LNCaP clone FGC (cell line): ENCODE measurements at regions not wholly inside any gene's neighbourhood (a gene's known extent, or its start where the extent isn't known, plus 50 kb on each side); places are given as distances from the start of the nearest gene placed in this dataset.

Experiments
- DNase-seq: peaks from one replicate; pipeline ENCODE4 v3.0.0-alpha.2; 2011; ENCODE audit warnings: low read depth
- H3K4me3 ChIP-seq: 2 replicates; pipeline ENCODE4 v1.5.1; 2011; ENCODE audit warnings: mild to moderate bottlenecking, low read depth, low read length, control low read depth
- TF ChIP-seq, protein P1 (sequence below): IDR thresholded peaks from 2 replicates; pipeline ENCODE4 v1.5.1; 2012; ENCODE audit warnings: mild to moderate bottlenecking; ENCODE audit not compliant: control insufficient read depth, insufficient read depth; ENCODE audit errors: extremely low read depth

DNA sequence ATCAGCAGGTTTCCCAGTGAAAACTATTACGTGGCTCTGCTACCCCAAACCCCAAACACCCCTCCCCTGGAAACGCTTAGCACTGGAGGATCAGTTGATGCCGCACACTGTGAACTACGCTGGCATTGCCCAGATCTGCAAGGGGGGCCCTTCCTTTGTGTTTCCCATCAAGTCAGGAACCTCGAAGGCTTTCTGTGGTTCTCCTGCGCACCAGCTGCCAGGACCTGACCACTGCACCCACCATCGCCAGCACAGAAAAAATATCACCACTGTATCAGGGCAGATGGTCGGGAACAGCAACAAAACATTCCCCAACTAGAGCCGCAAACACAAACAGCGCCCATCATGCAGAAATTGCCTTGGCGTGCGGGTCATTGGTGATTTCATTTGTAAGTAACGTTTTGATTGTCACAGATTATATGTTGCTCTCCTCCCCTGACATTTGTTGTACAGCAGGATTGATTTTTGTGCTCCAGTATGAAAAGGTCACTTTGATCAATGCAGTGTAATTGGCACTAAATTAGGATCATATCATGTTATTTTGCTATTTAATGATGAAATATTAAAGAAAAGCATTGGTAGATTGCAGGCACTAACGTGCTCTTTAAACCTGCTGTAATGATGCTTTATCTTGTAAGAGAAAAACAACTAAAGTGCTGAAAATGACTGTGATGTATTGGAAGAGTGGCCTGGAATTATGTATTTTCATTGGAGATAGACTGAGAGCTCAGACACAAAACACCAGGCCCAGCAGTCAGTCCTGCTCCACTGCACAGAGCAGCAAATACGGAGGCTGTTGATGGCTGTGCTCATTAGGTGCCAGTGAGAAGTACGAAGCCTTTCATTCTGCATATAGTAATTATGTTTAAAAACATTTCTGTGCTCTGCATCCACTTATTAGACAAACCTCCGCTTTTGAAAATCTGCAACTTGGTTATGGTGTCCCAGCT, 833.2 kb upstream of the SALL3 start:
- H3K4me3 ChIP-seq: no peak overlapping the region
- DNase-seq: no peak
- TF ChIP-seq, protein P1, sequence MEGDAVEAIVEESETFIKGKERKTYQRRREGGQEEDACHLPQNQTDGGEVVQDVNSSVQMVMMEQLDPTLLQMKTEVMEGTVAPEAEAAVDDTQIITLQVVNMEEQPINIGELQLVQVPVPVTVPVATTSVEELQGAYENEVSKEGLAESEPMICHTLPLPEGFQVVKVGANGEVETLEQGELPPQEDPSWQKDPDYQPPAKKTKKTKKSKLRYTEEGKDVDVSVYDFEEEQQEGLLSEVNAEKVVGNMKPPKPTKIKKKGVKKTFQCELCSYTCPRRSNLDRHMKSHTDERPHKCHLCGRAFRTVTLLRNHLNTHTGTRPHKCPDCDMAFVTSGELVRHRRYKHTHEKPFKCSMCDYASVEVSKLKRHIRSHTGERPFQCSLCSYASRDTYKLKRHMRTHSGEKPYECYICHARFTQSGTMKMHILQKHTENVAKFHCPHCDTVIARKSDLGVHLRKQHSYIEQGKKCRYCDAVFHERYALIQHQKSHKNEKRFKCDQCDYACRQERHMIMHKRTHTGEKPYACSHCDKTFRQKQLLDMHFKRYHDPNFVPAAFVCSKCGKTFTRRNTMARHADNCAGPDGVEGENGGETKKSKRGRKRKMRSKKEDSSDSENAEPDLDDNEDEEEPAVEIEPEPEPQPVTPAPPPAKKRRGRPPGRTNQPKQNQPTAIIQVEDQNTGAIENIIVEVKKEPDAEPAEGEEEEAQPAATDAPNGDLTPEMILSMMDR: no peak

DNA sequence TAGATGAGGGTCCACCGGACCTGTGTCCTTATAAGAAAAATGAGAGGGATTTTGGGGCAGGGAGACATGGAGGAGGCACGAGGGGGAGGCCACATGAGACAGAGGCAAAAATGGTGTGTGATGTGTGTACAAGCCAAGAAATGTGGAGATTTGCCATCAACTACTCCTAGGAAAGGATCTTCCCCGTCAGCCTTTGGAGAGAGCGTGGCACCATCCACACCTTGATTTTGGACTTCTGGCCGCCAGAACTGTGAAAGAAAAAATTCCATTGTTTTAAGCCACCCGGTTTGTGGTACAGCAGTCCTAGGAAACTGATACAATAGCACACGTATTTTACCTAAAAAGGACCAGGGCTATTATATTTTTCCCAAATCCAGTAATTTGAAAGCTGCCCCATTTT, 829.0 kb upstream of the SALL3 start:
- DNase-seq: no peak
- TF ChIP-seq, protein P1: no peak
- H3K4me3 ChIP-seq: no peak overlapping the region

DNA sequence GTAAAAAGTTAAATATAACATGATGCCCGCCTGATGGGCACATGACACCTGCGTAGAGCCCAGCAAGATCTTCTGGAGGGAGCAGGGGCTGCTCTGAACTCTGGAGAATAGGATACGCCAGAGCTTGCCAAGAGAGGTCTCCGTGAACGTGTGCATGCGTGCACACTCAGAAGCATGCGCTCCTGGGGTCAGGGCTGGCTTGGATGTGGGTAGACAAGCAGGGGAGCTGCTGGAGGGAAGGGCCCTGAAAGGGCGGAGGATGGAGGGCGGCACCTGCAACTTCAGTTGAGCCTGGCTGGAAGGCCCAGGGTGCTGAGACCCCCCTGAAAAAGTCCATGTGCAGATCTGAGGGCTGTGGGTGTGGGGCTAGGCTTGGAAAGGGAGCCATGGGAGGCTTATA, 828.4 kb upstream of the SALL3 start:
- TF ChIP-seq, protein P1: no peak
- DNase-seq: no peak
- H3K4me3 ChIP-seq: no peak overlapping the region

DNA sequence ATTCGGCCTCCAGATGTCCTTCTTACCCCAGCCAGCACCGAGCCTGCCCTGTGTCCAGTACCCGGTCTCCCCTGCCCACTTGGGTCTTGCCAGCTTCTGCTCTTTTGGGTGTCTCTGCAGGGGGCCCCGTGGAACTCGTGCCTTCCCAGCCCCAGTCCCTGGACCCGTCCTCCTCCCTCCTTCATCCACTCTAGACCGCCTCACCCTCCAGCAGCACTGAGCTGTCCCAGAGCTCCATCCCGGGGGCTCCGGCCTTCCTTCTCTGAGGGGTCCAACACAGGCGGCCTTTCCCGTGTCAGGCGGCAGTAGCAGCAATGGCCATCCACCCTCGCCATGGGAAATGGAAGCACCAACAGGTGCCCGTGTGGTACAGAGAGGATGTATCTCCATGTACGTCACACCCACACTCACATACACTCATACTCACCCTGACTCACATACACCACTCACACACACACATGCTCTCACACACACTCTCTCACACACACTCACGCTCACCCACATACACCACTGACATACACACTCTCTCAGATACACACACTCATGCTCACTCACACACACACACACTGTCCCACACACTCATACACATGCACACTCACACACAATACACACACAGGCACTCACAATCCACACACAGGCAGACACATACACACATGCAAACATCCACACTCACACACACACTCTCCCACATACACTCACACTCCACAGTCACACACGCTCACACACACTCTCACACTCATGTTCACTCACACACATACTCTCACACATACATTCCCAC, 827.5 kb upstream of the SALL3 start:
- H3K4me3 ChIP-seq: no peak overlapping the region
- TF ChIP-seq, protein P1: no peak
- no peak for DNase-seq

DNA sequence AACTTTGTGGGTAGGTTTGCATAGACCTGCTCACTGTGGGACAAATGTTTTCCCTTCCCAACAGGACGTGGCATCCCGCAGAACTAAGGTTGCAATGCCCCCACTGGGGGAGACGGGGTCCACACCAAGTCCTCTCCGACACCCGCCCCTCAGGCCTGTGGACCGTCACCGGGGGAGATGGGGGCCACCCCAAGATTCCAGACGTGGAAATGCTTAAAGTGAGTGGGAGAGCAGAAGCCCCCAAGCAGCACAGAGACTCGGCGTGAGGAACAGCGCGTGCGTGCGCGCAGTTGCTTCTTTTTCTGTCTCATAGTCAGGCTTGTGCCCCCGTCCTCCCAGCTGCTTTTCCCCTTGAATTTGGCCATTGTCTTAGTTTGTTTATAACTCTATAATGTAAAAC, 826.3 kb upstream of the SALL3 start:
- no peak for DNase-seq
- TF ChIP-seq, protein P1: no peak
- H3K4me3 ChIP-seq: no peak overlapping the region

DNA sequence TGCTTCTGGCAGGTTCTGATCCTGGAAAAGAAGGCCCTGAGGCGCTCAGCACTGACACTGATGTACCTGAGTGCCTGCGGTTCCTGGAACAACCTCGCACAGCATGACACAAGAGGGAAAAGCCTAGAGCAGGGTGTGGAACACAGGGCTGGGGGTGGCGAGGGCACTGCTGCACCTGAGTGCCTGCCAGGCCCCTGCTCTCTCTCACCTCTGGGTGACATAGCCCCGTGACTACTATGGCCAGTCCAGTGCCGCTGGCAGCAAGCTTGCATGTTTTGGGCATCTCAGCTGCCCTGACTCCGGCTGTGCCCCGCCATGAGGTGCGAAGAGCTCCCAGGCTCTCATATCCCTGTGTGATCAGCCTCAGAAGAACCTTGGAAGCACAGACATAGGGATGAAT, 825.2 kb upstream of the SALL3 start:
- no peak overlapping the region for H3K4me3 ChIP-seq
- TF ChIP-seq, protein P1: no peak
- no peak for DNase-seq
